Cardiac fibroblast (primary cell): ENCODE measurements at regions not wholly inside any gene's neighbourhood (a gene's known extent, or its start where the extent isn't known, plus 50 kb on each side); places are given as distances from the start of the nearest gene placed in this dataset.
A peak's percentile ranks its signal among the peaks of the same experiment; 100 is the strongest.

Experiments used
- DNase-seq, 2 donors: peaks; one replicate each; pipeline versions ENCODE4 v3.0.0 to v3.0.0-alpha.2; 2010; ENCODE audit warnings: low read depth in 2 of 2
- H3K4me3 ChIP-seq, 2 donors: replicated peaks in 1 of 2; 1 replicate in 1 of 2; 2 replicates in 1 of 2; pipeline ENCODE4 v1.5.1; 2011; ENCODE audit warnings: low read depth in 2 of 2, low read length in 2 of 2, mild to moderate bottlenecking in 2 of 2, moderate library complexity in 1 of 2
- TF ChIP-seq, protein P1 (sequence below): IDR thresholded peaks from one replicate; pipeline ENCODE4 v1.5.1; 2011; ENCODE audit warnings: low read depth, mild to moderate bottlenecking, low read length, inconsistent platforms

DNA sequence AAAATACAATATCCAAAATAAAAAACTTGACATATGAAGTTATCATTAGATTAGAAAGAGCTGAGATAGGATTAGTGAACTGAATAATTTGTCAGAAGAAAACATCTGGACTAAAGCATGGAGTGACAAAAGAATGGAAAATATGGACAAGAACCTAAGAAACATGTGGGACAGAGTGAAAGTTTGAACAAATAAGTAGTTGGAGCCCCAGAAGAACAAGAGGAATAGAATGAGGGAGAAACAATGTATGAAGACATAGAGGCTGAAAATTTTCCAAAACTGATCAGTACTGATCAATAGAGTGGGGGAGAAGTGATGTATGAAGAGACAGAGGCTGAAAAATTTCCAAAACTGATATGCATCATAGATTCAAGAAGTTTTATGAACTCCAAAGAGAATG is 170.6 kb upstream of the CRY1 start:
- TF ChIP-seq, protein P1, sequence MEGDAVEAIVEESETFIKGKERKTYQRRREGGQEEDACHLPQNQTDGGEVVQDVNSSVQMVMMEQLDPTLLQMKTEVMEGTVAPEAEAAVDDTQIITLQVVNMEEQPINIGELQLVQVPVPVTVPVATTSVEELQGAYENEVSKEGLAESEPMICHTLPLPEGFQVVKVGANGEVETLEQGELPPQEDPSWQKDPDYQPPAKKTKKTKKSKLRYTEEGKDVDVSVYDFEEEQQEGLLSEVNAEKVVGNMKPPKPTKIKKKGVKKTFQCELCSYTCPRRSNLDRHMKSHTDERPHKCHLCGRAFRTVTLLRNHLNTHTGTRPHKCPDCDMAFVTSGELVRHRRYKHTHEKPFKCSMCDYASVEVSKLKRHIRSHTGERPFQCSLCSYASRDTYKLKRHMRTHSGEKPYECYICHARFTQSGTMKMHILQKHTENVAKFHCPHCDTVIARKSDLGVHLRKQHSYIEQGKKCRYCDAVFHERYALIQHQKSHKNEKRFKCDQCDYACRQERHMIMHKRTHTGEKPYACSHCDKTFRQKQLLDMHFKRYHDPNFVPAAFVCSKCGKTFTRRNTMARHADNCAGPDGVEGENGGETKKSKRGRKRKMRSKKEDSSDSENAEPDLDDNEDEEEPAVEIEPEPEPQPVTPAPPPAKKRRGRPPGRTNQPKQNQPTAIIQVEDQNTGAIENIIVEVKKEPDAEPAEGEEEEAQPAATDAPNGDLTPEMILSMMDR, result no peak
- H3K4me3 ChIP-seq, result no peak overlapping the region
- DNase-seq, result no peak

DNA sequence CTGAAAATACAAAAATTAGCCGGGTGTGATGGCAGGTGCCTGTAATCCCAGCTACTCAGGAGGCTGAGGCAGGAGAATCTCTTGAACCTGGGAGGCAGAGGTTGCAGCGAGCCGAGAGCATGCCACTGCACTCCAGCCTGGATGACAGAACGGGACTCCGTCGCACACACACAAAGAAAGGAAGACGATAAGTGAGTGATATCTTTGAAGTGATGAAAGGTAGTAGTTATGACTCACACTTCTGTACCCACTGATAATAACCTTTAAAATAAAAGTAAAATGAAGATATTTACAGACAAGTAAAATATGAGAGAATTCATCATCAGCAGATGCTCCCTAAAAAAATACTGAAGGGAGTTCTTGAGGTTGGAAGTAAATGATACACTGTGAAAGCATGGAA is 171.3 kb upstream of the CRY1 start:
- H3K4me3 ChIP-seq, result no peak overlapping the region
- DNase-seq, result no peak
- TF ChIP-seq, protein P1, result no peak

DNA sequence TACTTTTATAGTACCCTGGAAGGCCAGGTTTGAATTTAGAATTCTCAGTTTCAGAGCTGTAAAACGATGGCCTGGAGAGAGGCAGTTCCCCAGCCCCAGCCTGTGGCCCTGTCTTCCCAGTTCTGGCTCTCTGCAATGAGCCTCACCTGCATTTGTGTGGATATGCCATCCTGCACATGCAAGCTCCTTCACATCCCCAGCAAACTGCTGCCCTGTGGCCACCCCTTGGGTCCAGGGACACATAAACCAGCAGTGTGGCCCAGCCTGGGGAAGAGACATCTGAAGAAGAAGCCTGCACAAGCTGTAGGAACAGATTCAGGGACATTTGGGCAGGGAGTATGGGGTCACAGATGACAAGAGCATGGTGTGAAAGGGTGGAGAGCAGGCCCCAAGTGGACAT is 174.3 kb upstream of the CRY1 start:
- TF ChIP-seq, protein P1, result no peak
- DNase-seq, result no peak
- no peak overlapping the region for H3K4me3 ChIP-seq

DNA sequence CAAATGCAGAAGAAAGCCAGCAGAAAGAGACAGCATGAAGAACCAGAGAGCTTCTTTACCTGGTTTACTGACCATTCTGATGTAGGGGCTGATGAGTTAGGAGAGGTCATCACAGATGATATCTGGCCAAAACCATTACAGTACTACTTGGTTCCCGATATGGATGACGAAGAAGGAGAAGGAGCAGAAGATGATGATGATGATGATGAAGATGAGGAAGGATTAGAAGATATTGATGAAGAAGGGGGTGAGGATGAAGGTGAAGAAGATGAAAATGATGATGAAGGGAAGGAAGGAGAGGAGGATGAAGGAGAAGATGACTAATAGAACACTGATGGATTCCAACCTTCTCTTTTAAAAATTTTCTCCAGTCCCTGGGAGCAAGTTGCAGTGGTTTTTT is 178.2 kb upstream of the CRY1 start:
- H3K4me3 ChIP-seq, result no peak overlapping the region
- TF ChIP-seq, protein P1, result no peak
- no peak for DNase-seq

DNA sequence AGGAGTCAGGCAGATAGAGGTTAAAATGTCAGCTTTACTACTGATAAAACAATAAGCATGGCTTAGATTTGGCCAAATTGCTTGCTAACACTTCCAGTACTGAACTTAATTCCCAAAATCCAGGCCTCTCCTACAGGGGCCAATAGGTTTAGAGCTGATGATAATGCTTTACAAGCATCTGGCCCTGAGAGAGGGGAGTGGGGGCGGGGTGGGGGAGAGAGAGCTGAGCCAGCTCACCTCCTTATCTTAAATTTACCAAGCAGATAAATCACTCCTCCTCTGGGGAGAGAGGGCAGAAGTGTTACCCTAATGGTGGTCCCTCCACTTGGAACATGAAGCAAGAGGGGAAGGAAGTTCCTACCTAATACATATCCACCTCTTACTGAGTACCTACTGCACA is 182.2 kb upstream of the CRY1 start:
- DNase-seq, result no peak
- H3K4me3 ChIP-seq, result no peak overlapping the region
- TF ChIP-seq, protein P1, result no peak

DNA sequence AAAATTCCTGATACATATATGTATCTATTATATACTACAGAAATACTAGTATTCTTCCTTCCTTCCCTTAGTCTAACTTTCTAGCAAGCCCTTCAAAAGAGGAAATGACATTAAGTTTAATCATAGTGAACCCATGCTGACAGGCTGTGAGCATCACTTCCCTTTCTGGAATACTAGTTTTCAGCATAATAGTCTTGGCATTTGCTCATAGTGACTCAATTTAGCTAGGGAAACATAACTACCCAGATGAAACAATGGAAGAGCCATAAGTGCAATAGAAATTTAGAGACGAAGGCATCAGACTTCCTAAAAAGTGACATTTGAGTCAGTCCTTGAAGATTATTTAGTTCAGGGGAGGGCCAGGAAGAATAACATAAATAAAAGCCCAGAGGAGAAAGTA is 184.5 kb upstream of the CRY1 start:
- DNase-seq, result peak; percentile 41 to 91
- TF ChIP-seq, protein P1, result no peak
- H3K4me3 ChIP-seq, result no peak overlapping the region

DNA sequence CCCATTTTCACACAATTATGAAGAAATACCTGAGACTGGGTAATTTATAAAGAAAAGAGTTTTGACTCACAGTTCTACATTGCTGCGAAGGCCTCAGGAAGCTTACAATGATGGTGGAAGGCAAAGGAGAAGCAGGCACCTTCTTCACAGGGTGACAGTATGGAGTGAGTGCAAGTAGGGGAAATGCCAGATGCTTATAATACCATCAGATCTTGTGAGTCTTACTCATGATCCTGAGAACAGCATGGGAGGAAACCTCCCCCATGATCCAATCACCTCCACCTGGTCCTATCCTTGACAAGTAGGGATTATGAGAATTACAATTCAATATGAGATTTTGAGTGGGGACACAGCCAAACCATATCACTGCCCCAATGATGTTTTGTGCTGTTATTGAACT is 189.3 kb upstream of the CRY1 start:
- peak in 1 of 2 donors; percentile 21 for DNase-seq
- TF ChIP-seq, protein P1, result no peak
- no peak overlapping the region for H3K4me3 ChIP-seq
